A549 (cell line): ENCODE measurements at regions not wholly inside any gene's neighbourhood (a gene's known extent, or its start where the extent isn't known, plus 50 kb on each side); places are given as distances from the start of the nearest gene placed in this dataset.
"Not testable (repeated sequence)": the region's sequence is repeated elsewhere in the genome, so short reads cannot be mapped to it uniquely, and the experiment has no call there.

Source experiments
- ATAC-seq, 2 experiments: fragments of 200-7000 bp in 1 of 2; fragments of >200 bp in 1 of 2; cut with Nextera tagmentation in 1 of 2; cut with Tn5 transposase in 1 of 2; 3 replicates each; pipeline versions ENCODE4 v1.8.0 to v1.9.1; 2018 to 2020; ENCODE audit warnings: mild to moderate bottlenecking in 1 of 2, moderate library complexity in 1 of 2
- CTCF ChIA-PET: fragments of 300-600 bp; sonication (Branson Sonifier 250); formaldehyde crosslinking; extraction: SDS; loops from one replicate; lab custom pipeline; 2021; ENCODE audit warnings: antibody characterized with exemption, inconsistent platforms; lab: Yijun Ruan, JAX
- POLR2A ChIA-PET: fragments of 350-600 bp; formaldehyde crosslinking; extraction: SDS; loops from one replicate; lab custom pipeline; 2021; ENCODE audit warnings: antibody characterized with exemption, inconsistent platforms; lab: Yijun Ruan, JAX
- DNase-seq, 2 experiments: peaks; one replicate each; pipeline versions ENCODE4 v3.0.0 to v3.0.0-alpha.2; 2011 to 2016; ENCODE audit warnings: low read depth in 1 of 2, low spot score in 1 of 2
- FAIRE-seq: peaks from 2 replicates; lab custom pipeline; 2011; peaks lifted over from hg19 to GRCh38; lab: Jason Lieb, UNC
- H3K27ac ChIP-seq, 2 experiments: fragments of >200 bp; sonication (Bioruptor Twin); formaldehyde crosslinking; 3 replicates each; pipeline ENCODE4 v1.5.1; 2016 to 2017
- H3K4me1 ChIP-seq: fragments of >200 bp; sonication (Bioruptor Twin); formaldehyde crosslinking; 3 replicates; pipeline ENCODE4 v1.6.1; 2016
- H3K4me2 ChIP-seq: fragments of >200 bp; sonication (Bioruptor Twin); formaldehyde crosslinking; 3 replicates; pipeline ENCODE4 v1.6.1; 2016
- H3K4me3 ChIP-seq: fragments of >200 bp; sonication (Bioruptor Twin); formaldehyde crosslinking; 3 replicates; pipeline ENCODE4 v1.5.1; 2016
- H3K9me3 ChIP-seq: fragments of >200 bp; sonication (Bioruptor Twin); formaldehyde crosslinking; 3 replicates; pipeline ENCODE4 v1.6.1; 2016
- CEBPB ChIP-seq, 2 experiments: fragments of >200 bp in 1 of 2; sonication (Bioruptor Twin) in 1 of 2; formaldehyde crosslinking in 1 of 2; IDR thresholded peaks; 2 replicates each; pipeline ENCODE4 v1.6.1; 2012 to 2016
- CHD2 ChIP-seq: fragments of 150-350 bp; IDR thresholded peaks from 2 replicates; pipeline ENCODE4 v1.6.1; 2014; ENCODE audit warnings: low read length; ENCODE audit not compliant: partially characterized antibody
- CHD4 ChIP-seq: fragments of 200-600 bp; sonication (generic); IDR thresholded peaks from 2 replicates; pipeline ENCODE4 v1.6.1; 2016; ENCODE audit warnings: antibody characterized with exemption, mild to moderate bottlenecking, borderline replicate concordance
- FOXS1 ChIP-seq: fragments of 250-450 bp; sonication (Bioruptor Pico); IDR thresholded peaks from 2 replicates; pipeline ENCODE4 v1.5.0; 2020; ENCODE audit warnings: mild to moderate bottlenecking, moderate library complexity
- HMGXB4 ChIP-seq: fragments of 250-450 bp; sonication (Bioruptor Pico); IDR thresholded peaks from 2 replicates; pipeline ENCODE4 v1.5.0; 2021; ENCODE audit warnings: mild to moderate bottlenecking, moderate library complexity, borderline replicate concordance
- HOXA7 ChIP-seq: fragments of 250-450 bp; sonication (Bioruptor Pico); IDR thresholded peaks from 2 replicates; pipeline ENCODE4 v1.5.0; 2020; ENCODE audit warnings: mild to moderate bottlenecking, moderate library complexity
- KDM1A ChIP-seq: fragments of 200-600 bp; sonication (generic); IDR thresholded peaks from 2 replicates; pipeline ENCODE4 v1.6.1; 2016; ENCODE audit warnings: low read depth, mild to moderate bottlenecking
- MAFK ChIP-seq: fragments of 450-650 bp; IDR thresholded peaks from 2 replicates; pipeline ENCODE4 v1.6.1; 2014; ENCODE audit not compliant: partially characterized antibody
- NR3C1 ChIP-seq: fragments of >200 bp; sonication (Bioruptor Twin); formaldehyde crosslinking; IDR thresholded peaks from 3 replicates; pipeline ENCODE4 v1.6.1; 2017
- PHF8 ChIP-seq: fragments of 200-600 bp; sonication (generic); IDR thresholded peaks from 2 replicates; pipeline ENCODE4 v1.6.1; 2016; ENCODE audit warnings: low read depth, mild to moderate bottlenecking, antibody characterized with exemption, moderate library complexity, borderline replicate concordance
- RCOR1 ChIP-seq: fragments of 150-350 bp; IDR thresholded peaks from 2 replicates; pipeline ENCODE4 v1.6.1; 2014; ENCODE audit warnings: antibody characterized with exemption, low read length, low read depth
- TP53 ChIP-seq: fragments of 250-450 bp; sonication (Bioruptor Pico); IDR thresholded peaks from 2 replicates; pipeline ENCODE4 v1.5.0; 2021; ENCODE audit warnings: mild to moderate bottlenecking, moderate library complexity
- ZFP36 ChIP-seq: fragments of 450-650 bp; IDR thresholded peaks from 2 replicates; pipeline ENCODE4 v1.6.1; 2014; ENCODE audit warnings: borderline replicate concordance; ENCODE audit not compliant: partially characterized antibody
- ZSCAN20 ChIP-seq: fragments of 250-450 bp; sonication (Bioruptor Pico); IDR thresholded peaks from 2 replicates; pipeline ENCODE4 v1.8.0; 2022; ENCODE audit warnings: mild to moderate bottlenecking, moderate library complexity
- WGBS: methylation state at CpG from one replicate; pipeline ENCODE4 v1.1.6; 2017; ENCODE audit errors: missing lambda C conversion rate; 5-methylcytosine and 5-hydroxymethylcytosine counted together
- TF ChIP-seq, protein P1 (sequence below): fragments of 200-600 bp; sonication (generic); IDR thresholded peaks from 2 replicates; pipeline ENCODE4 v1.6.1; 2016; ENCODE audit warnings: antibody characterized with exemption, mild to moderate bottlenecking, moderate library complexity
- TF ChIP-seq, protein P2 (sequence below): fragments of 150-350 bp; IDR thresholded peaks from 2 replicates; pipeline ENCODE4 v1.6.1; 2014; ENCODE audit warnings: low read depth, mild to moderate bottlenecking, low read length

- TF ChIP-seq, protein P1, sequence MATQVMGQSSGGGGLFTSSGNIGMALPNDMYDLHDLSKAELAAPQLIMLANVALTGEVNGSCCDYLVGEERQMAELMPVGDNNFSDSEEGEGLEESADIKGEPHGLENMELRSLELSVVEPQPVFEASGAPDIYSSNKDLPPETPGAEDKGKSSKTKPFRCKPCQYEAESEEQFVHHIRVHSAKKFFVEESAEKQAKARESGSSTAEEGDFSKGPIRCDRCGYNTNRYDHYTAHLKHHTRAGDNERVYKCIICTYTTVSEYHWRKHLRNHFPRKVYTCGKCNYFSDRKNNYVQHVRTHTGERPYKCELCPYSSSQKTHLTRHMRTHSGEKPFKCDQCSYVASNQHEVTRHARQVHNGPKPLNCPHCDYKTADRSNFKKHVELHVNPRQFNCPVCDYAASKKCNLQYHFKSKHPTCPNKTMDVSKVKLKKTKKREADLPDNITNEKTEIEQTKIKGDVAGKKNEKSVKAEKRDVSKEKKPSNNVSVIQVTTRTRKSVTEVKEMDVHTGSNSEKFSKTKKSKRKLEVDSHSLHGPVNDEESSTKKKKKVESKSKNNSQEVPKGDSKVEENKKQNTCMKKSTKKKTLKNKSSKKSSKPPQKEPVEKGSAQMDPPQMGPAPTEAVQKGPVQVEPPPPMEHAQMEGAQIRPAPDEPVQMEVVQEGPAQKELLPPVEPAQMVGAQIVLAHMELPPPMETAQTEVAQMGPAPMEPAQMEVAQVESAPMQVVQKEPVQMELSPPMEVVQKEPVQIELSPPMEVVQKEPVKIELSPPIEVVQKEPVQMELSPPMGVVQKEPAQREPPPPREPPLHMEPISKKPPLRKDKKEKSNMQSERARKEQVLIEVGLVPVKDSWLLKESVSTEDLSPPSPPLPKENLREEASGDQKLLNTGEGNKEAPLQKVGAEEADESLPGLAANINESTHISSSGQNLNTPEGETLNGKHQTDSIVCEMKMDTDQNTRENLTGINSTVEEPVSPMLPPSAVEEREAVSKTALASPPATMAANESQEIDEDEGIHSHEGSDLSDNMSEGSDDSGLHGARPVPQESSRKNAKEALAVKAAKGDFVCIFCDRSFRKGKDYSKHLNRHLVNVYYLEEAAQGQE: no peak
- TF ChIP-seq CEBPB (IDR thresholded peaks at IDR 0.05) (no peak), ZSCAN20 (CRISPR knock-in tag) (no peak), KDM1A (no peak)
These were observed 546.0 kb upstream of the RGMB start (continued) for GRCh38 chr5:98227489-98227888.

DNA sequence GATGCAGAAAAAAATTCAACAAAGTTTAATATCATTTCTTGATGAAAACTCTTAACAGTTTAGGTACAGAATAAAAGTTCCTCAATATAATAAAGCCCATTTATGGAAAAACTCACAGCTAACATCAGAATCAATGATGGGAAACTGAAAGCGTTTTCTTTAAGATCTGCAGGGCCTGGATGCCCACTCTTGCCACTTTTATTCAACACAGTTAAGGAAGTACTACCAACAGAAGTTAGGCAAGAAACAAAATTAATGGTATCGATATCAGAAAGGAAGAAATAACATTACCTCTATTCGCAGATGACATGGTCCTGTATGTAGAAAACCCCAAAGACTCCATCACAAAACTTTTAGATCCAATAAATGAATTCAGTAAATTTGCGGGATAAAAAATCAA is 542.4 kb upstream of the RGMB start:
- Histone ChIP-seq H3K4me3 (no peak overlapping the region), H3K4me1 (no peaks in the 10 kb centered on the region), H3K27ac (no peak overlapping the region), H3K4me2 (no peak overlapping the region), H3K9me3 (no peaks in the 10 kb centered on the region)
- ATAC-seq (no peak), FAIRE-seq (no peak), DNase-seq (no peak)
- 32% methylated on average over 4 of the region's 4 CpGs for WGBS
- CTCF ChIA-PET: no interaction called here
- TF ChIP-seq ZFP36: no peak
- TF ChIP-seq CHD4: no peak
- POLR2A ChIA-PET: no interaction called here

GRCh38 chr5:98237794-98238193 is 535.7 kb upstream of the RGMB start:
- H3K4me3 ChIP-seq, DNase-seq, H3K4me1 ChIP-seq, H3K4me2 ChIP-seq, POLR2A ChIA-PET, ATAC-seq, H3K27ac ChIP-seq, FAIRE-seq, CTCF ChIA-PET, H3K9me3 ChIP-seq: not testable (repeated sequence)
- WGBS: 14% methylated on average over 5 of the region's 5 CpGs

- Histone ChIP-seq H3K4me2 (no peak overlapping the region), H3K9me3 (0 out of 3 replicates have a peak, but pooled peaks cover 2% of the 10 kb centered on the region), H3K27ac (no peak overlapping the region), H3K4me1 (no peaks in the 10 kb centered on the region), H3K4me3 (no peak overlapping the region)
- DNase-seq (no peak), ATAC-seq (no peak), FAIRE-seq (no peak)
- CTCF ChIA-PET: no interaction called here
- POLR2A ChIA-PET: no interaction called here
- TF ChIP-seq PHF8 (no peak), RCOR1 (no peak), CHD4 (no peak), ZSCAN20 (CRISPR knock-in tag) (no peak), CHD2 (no peak), CEBPB (IDR thresholded peaks at IDR 0.05) (no peak), HOXA7 (CRISPR knock-in tag) (no peak), TP53 (CRISPR knock-in tag) (no peak), MAFK (no peak), HMGXB4 (CRISPR knock-in tag) (no peak), NR3C1 (no peak), FOXS1 (CRISPR knock-in tag) (no peak)
- TF ChIP-seq, protein P2, sequence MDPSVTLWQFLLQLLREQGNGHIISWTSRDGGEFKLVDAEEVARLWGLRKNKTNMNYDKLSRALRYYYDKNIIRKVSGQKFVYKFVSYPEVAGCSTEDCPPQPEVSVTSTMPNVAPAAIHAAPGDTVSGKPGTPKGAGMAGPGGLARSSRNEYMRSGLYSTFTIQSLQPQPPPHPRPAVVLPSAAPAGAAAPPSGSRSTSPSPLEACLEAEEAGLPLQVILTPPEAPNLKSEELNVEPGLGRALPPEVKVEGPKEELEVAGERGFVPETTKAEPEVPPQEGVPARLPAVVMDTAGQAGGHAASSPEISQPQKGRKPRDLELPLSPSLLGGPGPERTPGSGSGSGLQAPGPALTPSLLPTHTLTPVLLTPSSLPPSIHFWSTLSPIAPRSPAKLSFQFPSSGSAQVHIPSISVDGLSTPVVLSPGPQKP: no peak
- 4% methylated on average over 1 of the region's 1 CpG for WGBS
These were observed 529.5 kb upstream of the RGMB start for GRCh38 chr5:98243972-98244371.
